Astrocyte (in vitro differentiated cells and primary cell): ENCODE measurements at regions not wholly inside any gene's neighbourhood (a gene's known extent, or its start where the extent isn't known, plus 50 kb on each side); places are given as distances from the start of the nearest gene placed in this dataset.

Experiments used
- DNase-seq: peaks from one replicate; pipeline ENCODE4 v3.0.0-alpha.2; 2010; ENCODE audit warnings: low read depth
- FAIRE-seq: peaks from 2 replicates; lab custom pipeline; 2011; peaks lifted over from hg19 to GRCh38; lab: Jason Lieb, UNC
- H2AFZ ChIP-seq: 2 replicates; pipeline ENCODE4 v1.6.0; 2012; ENCODE audit warnings: low read depth, low read length, inconsistent platforms
- H3K27ac ChIP-seq: 2 replicates; pipeline ENCODE4 v1.5.1; 2011; ENCODE audit warnings: low read depth, low read length, inconsistent platforms
- H3K27me3 ChIP-seq: 2 replicates; pipeline ENCODE4 v1.6.0; 2011; ENCODE audit warnings: low read length, inconsistent platforms; ENCODE audit not compliant: insufficient read depth
- H3K36me3 ChIP-seq: 2 replicates; pipeline ENCODE4 v1.5.1; 2011; ENCODE audit warnings: low read length, inconsistent platforms; ENCODE audit not compliant: insufficient read depth
- H3K4me1 ChIP-seq: 2 replicates; pipeline ENCODE4 v1.5.1; 2011; ENCODE audit warnings: low read length, inconsistent platforms; ENCODE audit not compliant: insufficient read depth
- H3K4me2 ChIP-seq: 2 replicates; pipeline ENCODE4 v1.6.0; 2012; ENCODE audit warnings: low read length, inconsistent platforms
- H3K4me3 ChIP-seq: 2 replicates; pipeline ENCODE4 v1.5.1; 2011; ENCODE audit warnings: low read depth, mild to moderate bottlenecking, low read length, inconsistent platforms; ENCODE audit not compliant: insufficient read depth
- H3K79me2 ChIP-seq: 2 replicates; pipeline ENCODE4 v1.6.0; 2012; ENCODE audit warnings: mild to moderate bottlenecking, low read length, inconsistent platforms; ENCODE audit not compliant: insufficient read depth
- H3K9ac ChIP-seq: 2 replicates; pipeline ENCODE4 v1.6.0; 2012; ENCODE audit warnings: mild to moderate bottlenecking, low read length, inconsistent platforms
- H3K9me3 ChIP-seq: 2 replicates; pipeline ENCODE4 v1.5.1; 2012; ENCODE audit warnings: low read depth, mild to moderate bottlenecking, low read length, inconsistent platforms; ENCODE audit not compliant: insufficient read depth
- H4K20me1 ChIP-seq: 2 replicates; pipeline ENCODE4 v1.6.0; 2012; ENCODE audit warnings: low read length, inconsistent platforms; ENCODE audit not compliant: insufficient read depth
- H3K27ac Mint-ChIP-seq: one replicate; pipeline ENCODE4 v1.8.0; 2021; ENCODE audit warnings: mild to moderate bottlenecking, mixed read lengths; ENCODE audit not compliant: unreplicated experiment
- H3K27me3 Mint-ChIP-seq: one replicate; pipeline ENCODE4 v1.8.0; 2021; ENCODE audit warnings: low read depth, mixed read lengths; ENCODE audit not compliant: unreplicated experiment
- H3K36me3 Mint-ChIP-seq: one replicate; pipeline ENCODE4 v1.8.0; 2021; ENCODE audit warnings: low read depth, mixed read lengths; ENCODE audit not compliant: unreplicated experiment
- H3K4me1 Mint-ChIP-seq: one replicate; pipeline ENCODE4 v1.8.0; 2021; ENCODE audit warnings: low read depth, mixed read lengths; ENCODE audit not compliant: unreplicated experiment
- H3K4me3 Mint-ChIP-seq: one replicate; pipeline ENCODE4 v1.8.0; 2021; ENCODE audit warnings: mild to moderate bottlenecking, moderate library complexity, mixed read lengths; ENCODE audit not compliant: unreplicated experiment
- H3K9me3 Mint-ChIP-seq: one replicate; pipeline ENCODE4 v1.8.0; 2021; ENCODE audit warnings: mild to moderate bottlenecking, mixed read lengths; ENCODE audit not compliant: unreplicated experiment
- CTCF ChIP-seq: IDR thresholded peaks from 2 replicates; pipeline ENCODE4 v1.5.1; 2011; ENCODE audit warnings: low read depth, mild to moderate bottlenecking, inconsistent platforms, low read length, moderate library complexity; ENCODE audit not compliant: insufficient read depth
- EZH2 ChIP-seq: IDR thresholded peaks from 2 replicates; pipeline ENCODE4 v1.6.1; 2012; ENCODE audit warnings: mild to moderate bottlenecking, low read length, inconsistent platforms; ENCODE audit not compliant: insufficient read depth

DNA sequence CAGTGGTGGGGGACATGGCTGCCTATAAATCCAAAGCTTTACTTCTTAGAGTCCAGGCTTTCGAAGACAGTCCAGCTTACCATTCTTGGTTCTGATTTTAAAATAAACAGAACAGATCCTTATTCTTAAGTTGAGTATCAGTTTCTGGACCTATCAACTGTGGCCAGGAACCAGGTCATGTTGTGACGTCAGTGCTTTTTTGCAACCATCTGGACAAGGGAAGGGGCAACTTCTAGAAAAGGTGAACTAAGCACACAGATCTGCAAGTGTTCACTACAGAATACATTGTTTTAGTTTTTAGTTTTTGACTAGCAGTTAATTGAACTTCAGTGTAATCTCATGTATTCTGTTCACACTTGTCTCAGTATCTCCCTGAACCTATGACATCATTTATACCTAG, 326.0 kb upstream of the MGAT5 start:
- no peaks in the 10 kb centered on the region for H3K79me2 ChIP-seq
- H3K9me3 ChIP-seq, result no peaks in the 10 kb centered on the region
- no peak for FAIRE-seq
- no peak for DNase-seq
- H2AFZ ChIP-seq, result no peak overlapping the region
- H3K27me3 Mint-ChIP-seq, result peaks cover 6% of the 10 kb centered on the region
- no peaks in the 10 kb centered on the region for H3K36me3 Mint-ChIP-seq
- H3K4me1 Mint-ChIP-seq, result no peaks in the 10 kb centered on the region
- no peaks in the 10 kb centered on the region for H3K36me3 ChIP-seq
- no peaks in the 10 kb centered on the region for H3K9me3 Mint-ChIP-seq
- TF ChIP-seq CTCF (no peak), EZH2 (no peak)
- no peak overlapping the region for H3K4me3 ChIP-seq
- no peak overlapping the region for H3K27ac Mint-ChIP-seq
- H4K20me1 ChIP-seq, result no peaks in the 10 kb centered on the region
- H3K9ac ChIP-seq, result no peak overlapping the region
- H3K4me3 Mint-ChIP-seq, result no peak overlapping the region
- H3K4me2 ChIP-seq, result no peak overlapping the region
- no peaks in the 10 kb centered on the region for H3K27me3 ChIP-seq
- H3K4me1 ChIP-seq, result no peaks in the 10 kb centered on the region
- no peak overlapping the region for H3K27ac ChIP-seq

DNA sequence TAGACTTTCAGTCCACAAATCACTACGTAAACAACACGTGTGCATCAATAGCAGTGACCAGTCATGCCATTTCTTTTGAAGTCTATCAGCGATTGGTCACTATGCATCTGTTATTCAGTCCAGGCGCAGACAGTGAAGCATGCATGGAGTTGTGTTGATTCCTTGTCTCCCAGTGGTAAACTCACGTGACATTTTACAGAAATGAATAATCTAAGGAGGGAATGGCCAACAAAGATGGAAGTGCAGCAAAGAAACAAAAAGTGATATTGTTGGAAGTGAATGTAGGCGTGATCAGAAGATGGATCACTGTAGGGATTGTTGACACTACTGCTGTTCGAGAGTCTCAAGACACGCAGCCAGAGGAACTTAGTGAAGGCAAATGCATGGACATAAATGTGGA, 317.8 kb upstream of the MGAT5 start:
- Histone ChIP-seq H3K27me3 (no peaks in the 10 kb centered on the region), H3K9ac (no peak overlapping the region), H2AFZ (no peak overlapping the region), H3K27ac (no peak overlapping the region), H3K4me1 (no peaks in the 10 kb centered on the region), H3K79me2 (no peaks in the 10 kb centered on the region), H3K36me3 (no peaks in the 10 kb centered on the region), H3K9me3 (no peaks in the 10 kb centered on the region), H3K4me2 (no peak overlapping the region), H4K20me1 (no peaks in the 10 kb centered on the region), H3K4me3 (no peak overlapping the region)
- no peak for TF ChIP-seq CTCF
- no peak for TF ChIP-seq EZH2
- Mint-ChIP-seq H3K9me3 (no peaks in the 10 kb centered on the region), H3K36me3 (no peaks in the 10 kb centered on the region), H3K27ac (no peak overlapping the region), H3K4me3 (no peak overlapping the region), H3K4me1 (no peaks in the 10 kb centered on the region), H3K27me3 (no peaks in the 10 kb centered on the region)
- DNase-seq (no peak), FAIRE-seq (no peak)

DNA sequence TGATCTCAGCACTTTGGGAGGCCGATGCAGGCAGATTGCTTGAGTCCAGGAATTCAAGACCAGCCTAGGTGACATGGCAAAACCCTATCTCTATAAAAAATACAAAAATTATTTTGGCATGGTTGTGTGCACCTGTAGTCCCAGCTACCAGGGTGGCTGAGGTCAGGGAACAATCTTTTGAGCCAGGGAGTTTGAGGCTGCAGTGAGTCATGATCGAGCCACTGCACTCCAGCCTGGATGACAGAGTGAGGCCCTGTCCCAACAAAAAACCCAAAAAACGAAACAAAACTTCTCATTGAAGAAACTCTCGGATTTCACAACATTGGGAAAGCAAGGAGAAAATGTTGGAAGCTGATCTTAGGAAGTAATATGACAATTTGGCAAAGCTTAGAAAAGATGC, 317.3 kb upstream of the MGAT5 start:
- no peak overlapping the region for H3K27ac ChIP-seq
- H3K27ac Mint-ChIP-seq, result no peak overlapping the region
- H3K9me3 ChIP-seq, result no peaks in the 10 kb centered on the region
- H3K4me3 ChIP-seq, result no peak overlapping the region
- no peak overlapping the region for H3K4me2 ChIP-seq
- H3K4me3 Mint-ChIP-seq, result no peak overlapping the region
- DNase-seq (no peak), FAIRE-seq (no peak)
- H3K9ac ChIP-seq, result no peak overlapping the region
- no peaks in the 10 kb centered on the region for H3K79me2 ChIP-seq
- H3K36me3 ChIP-seq, result no peaks in the 10 kb centered on the region
- H2AFZ ChIP-seq, result no peak overlapping the region
- H3K27me3 ChIP-seq, result no peaks in the 10 kb centered on the region
- H4K20me1 ChIP-seq, result no peaks in the 10 kb centered on the region
- no peaks in the 10 kb centered on the region for H3K4me1 ChIP-seq
- no peaks in the 10 kb centered on the region for H3K27me3 Mint-ChIP-seq
- no peaks in the 10 kb centered on the region for H3K4me1 Mint-ChIP-seq
- TF ChIP-seq EZH2 (no peak), CTCF (no peak)
- H3K9me3 Mint-ChIP-seq, result no peaks in the 10 kb centered on the region
- no peaks in the 10 kb centered on the region for H3K36me3 Mint-ChIP-seq
